ENCODE measurements at regions not wholly inside any gene's neighbourhood (a gene's known extent, or its start where the extent isn't known, plus 50 kb on each side); places are given as distances from the start of the nearest gene placed in this dataset.
"Not testable (repeated sequence)": the region's sequence is repeated elsewhere in the genome, so short reads cannot be mapped to it uniquely, and the experiment has no call there.

- H3K4me1 Mint-ChIP-seq (ENCODE audit: low read depth); H3K27ac Mint-ChIP-seq; H3K27me3 Mint-ChIP-seq; DNase-seq; intact Hi-C loops (cut with micrococcal nuclease); H3K36me3 Mint-ChIP-seq; H3K9me3 Mint-ChIP-seq; POLR2A ChIA-PET; CTCF ChIA-PET; H3K4me3 Mint-ChIP-seq: not testable (repeated sequence)
Observed at GRCh38 chr9:39533763-39534548, 178.5 kb downstream of the SPATA31A1 start.

DNA sequence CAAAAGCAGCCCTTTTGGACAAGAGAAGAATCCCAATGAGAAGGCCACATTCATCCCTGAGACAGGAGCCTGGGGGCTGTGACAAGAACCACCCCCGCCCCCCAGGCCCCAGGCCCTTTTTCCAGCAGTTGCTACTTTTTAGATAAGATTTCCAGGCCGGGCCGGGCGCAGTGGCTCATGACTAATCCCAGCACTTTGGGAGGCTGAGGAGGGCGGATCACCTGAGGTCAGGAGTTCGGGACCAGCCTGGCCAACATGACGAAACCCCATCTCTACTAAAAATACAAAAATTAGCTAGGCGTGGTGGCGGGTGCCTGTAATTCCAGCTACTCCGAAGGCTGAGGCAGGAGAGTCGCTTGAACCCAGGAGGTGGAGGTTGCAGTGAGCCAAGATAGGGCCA lies 179.4 kb downstream of the SPATA31A1 start:
- H3K36me3 Mint-ChIP-seq; H3K27ac Mint-ChIP-seq; H3K4me3 Mint-ChIP-seq; H3K9me3 Mint-ChIP-seq; POLR2A ChIA-PET; intact Hi-C loops (cut with micrococcal nuclease); H3K27me3 Mint-ChIP-seq; CTCF ChIA-PET; DNase-seq; H3K4me1 Mint-ChIP-seq (ENCODE audit: low read depth): not testable (repeated sequence)

- not testable (repeated sequence) for H3K9me3 Mint-ChIP-seq, H3K27ac Mint-ChIP-seq
Observed at GRCh38 chr9:39542157-39542556, 186.7 kb downstream of the SPATA31A1 start.

DNA sequence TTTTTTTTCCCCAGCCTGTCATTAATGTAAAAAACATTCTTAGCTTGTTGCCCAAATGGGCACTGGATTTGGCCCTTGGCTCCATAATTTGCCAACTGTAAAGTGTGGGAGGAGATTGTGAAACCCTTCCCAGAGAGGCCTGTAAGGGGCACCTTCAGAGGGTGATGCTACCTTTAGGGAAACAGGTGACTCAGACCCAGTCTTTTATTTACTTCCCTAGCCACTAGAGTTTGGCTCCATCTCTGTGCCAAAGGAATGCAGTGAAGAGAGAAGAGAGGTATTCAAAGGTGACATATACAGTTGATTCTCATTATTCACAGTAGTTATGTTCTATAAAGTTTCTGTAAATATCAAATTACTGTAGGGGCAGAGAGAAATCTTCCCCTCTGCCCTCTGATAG lies 189.6 kb downstream of the SPATA31A1 start:
- intact Hi-C loops (cut with micrococcal nuclease); POLR2A ChIA-PET; H3K4me1 Mint-ChIP-seq (ENCODE audit: low read depth); H3K27me3 Mint-ChIP-seq; DNase-seq; H3K27ac Mint-ChIP-seq; H3K9me3 Mint-ChIP-seq; H3K4me3 Mint-ChIP-seq; CTCF ChIA-PET; H3K36me3 Mint-ChIP-seq: not testable (repeated sequence)

More at GRCh38 chr9:39542157-39542556, 186.7 kb downstream of the SPATA31A1 start:
- POLR2A ChIA-PET; H3K27me3 Mint-ChIP-seq; intact Hi-C loops (cut with micrococcal nuclease); DNase-seq; CTCF ChIA-PET; H3K4me3 Mint-ChIP-seq; H3K36me3 Mint-ChIP-seq; H3K4me1 Mint-ChIP-seq (ENCODE audit: low read depth): not testable (repeated sequence)

GRCh38 chr9:39550573-39550972 lies 195.1 kb downstream of the SPATA31A1 start:
- H3K27ac Mint-ChIP-seq; intact Hi-C loops (cut with micrococcal nuclease); CTCF ChIA-PET; H3K36me3 Mint-ChIP-seq; DNase-seq; H3K9me3 Mint-ChIP-seq; H3K4me3 Mint-ChIP-seq; H3K27me3 Mint-ChIP-seq; POLR2A ChIA-PET; H3K4me1 Mint-ChIP-seq (ENCODE audit: low read depth): not testable (repeated sequence)

DNA sequence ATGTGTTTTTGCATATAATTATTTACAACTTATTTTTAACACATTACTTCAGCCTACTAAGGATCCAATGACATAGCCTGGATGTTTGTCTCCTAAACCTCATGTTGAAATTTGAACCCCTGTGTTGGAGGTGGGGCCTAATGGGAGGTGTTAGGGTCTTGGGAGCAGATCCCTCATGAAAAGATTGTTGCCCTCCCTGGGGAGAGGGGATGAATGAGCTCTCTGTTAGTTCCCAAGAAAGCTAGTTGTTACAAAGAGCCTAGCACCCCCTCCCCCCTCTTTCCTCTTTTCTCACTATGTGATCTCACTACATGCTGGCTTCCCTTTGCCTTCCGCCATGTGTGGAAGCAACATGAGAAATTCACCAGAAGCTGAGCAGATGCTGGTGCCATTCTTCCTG lies 196.1 kb downstream of the SPATA31A1 start:
- H3K4me3 Mint-ChIP-seq, H3K9me3 Mint-ChIP-seq, POLR2A ChIA-PET: not testable (repeated sequence)

DNA sequence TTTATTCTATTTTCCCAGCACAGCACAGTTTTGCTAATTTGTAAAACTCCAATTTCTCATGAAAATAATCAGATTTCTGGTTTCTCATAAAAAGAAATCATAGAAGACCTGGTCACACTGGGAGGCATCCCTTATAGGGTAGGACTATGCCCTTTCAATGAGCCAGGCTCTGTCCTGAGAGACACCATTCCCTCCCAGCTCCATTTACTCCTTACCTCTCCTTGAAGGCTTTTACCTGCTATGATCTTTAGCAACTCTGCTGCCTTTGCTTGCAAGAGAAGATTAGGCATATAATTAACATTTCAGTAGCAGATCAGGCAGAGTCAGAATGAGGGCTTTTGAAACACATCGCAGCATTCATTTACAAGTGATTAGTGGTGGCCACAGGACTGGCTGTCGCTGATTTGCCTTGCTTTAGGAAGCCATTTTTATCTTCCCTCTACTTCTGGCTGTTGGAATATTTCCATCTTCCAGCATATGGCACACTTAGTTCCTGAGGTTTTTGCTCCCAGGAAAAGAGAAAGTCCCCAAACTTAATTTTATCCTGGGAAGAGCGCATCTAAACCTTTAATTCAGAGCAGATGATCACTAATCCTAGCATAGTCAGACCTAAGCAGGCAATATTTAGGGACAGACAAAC lies 196.9 kb downstream of the SPATA31A1 start:
- H3K27me3 Mint-ChIP-seq; H3K4me3 Mint-ChIP-seq; H3K27ac Mint-ChIP-seq; POLR2A ChIA-PET; H3K9me3 Mint-ChIP-seq; intact Hi-C loops (cut with micrococcal nuclease); DNase-seq; H3K4me1 Mint-ChIP-seq (ENCODE audit: low read depth); CTCF ChIA-PET; H3K36me3 Mint-ChIP-seq: not testable (repeated sequence)

More for the DNA sequence above, 196.1 kb downstream of the SPATA31A1 start:
- H3K36me3 Mint-ChIP-seq; CTCF ChIA-PET; H3K4me1 Mint-ChIP-seq (ENCODE audit: low read depth); H3K27me3 Mint-ChIP-seq; DNase-seq; H3K27ac Mint-ChIP-seq; intact Hi-C loops (cut with micrococcal nuclease): not testable (repeated sequence)

DNA sequence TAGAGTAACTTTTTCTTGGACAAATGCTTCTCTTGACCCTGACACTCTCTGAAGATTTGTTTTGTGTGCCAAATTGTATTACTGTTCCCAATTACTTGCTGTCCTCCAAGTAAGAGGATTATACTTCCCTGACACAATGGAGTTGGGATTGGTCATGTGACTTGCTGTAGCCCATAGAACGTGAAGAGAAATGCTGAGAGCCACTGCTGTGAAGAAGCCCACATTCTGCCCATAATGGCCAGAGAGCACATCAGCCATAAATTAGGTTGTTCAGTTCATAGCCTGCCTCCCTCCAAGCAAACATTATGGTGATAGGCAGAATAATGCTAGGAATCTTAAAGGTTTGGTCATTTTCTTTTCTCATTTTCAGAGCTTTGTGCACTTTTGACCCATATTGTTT lies 198.9 kb downstream of the SPATA31A1 start:
- intact Hi-C loops (cut with micrococcal nuclease); H3K4me1 Mint-ChIP-seq (ENCODE audit: low read depth); H3K9me3 Mint-ChIP-seq; H3K36me3 Mint-ChIP-seq; POLR2A ChIA-PET; DNase-seq; CTCF ChIA-PET; H3K27ac Mint-ChIP-seq; H3K4me3 Mint-ChIP-seq; H3K27me3 Mint-ChIP-seq: not testable (repeated sequence)

- CTCF ChIA-PET; H3K4me1 Mint-ChIP-seq (ENCODE audit: low read depth); H3K4me3 Mint-ChIP-seq; H3K9me3 Mint-ChIP-seq; H3K27ac Mint-ChIP-seq; POLR2A ChIA-PET; H3K27me3 Mint-ChIP-seq; intact Hi-C loops (cut with micrococcal nuclease); H3K36me3 Mint-ChIP-seq: not testable (repeated sequence)
- DNase-seq = peak; percentile 47
Observed at GRCh38 chr9:39559384-39559783, 203.9 kb downstream of the SPATA31A1 start.

GRCh38 chr9:39566782-39567181 lies 211.3 kb downstream of the SPATA31A1 start:
- CTCF ChIA-PET; H3K27me3 Mint-ChIP-seq; H3K4me3 Mint-ChIP-seq; H3K27ac Mint-ChIP-seq; DNase-seq; POLR2A ChIA-PET; H3K36me3 Mint-ChIP-seq; H3K4me1 Mint-ChIP-seq (ENCODE audit: low read depth); H3K9me3 Mint-ChIP-seq; intact Hi-C loops (cut with micrococcal nuclease): not testable (repeated sequence)

DNA sequence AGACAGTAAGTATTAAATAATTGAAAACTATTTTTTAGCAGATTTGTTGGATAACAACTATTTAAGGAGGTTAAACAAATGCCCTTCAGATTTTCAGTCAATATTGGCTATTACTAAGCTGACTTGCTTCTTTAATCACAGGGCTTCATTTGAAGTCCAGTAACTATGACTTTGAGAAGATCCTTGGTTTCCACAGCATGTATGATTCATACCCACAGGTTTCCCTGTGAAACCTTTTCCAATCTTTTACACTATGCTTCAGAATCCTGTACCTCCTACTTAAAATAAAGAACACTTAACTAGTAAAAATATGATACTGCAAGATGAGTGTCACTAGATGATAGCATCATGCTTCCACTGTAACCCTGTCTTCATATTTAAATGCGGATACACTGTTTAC lies 211.9 kb downstream of the SPATA31A1 start:
- H3K27ac Mint-ChIP-seq; POLR2A ChIA-PET; H3K4me1 Mint-ChIP-seq (ENCODE audit: low read depth); DNase-seq; H3K36me3 Mint-ChIP-seq; H3K9me3 Mint-ChIP-seq; H3K27me3 Mint-ChIP-seq; H3K4me3 Mint-ChIP-seq; intact Hi-C loops (cut with micrococcal nuclease); CTCF ChIA-PET: not testable (repeated sequence)

DNA sequence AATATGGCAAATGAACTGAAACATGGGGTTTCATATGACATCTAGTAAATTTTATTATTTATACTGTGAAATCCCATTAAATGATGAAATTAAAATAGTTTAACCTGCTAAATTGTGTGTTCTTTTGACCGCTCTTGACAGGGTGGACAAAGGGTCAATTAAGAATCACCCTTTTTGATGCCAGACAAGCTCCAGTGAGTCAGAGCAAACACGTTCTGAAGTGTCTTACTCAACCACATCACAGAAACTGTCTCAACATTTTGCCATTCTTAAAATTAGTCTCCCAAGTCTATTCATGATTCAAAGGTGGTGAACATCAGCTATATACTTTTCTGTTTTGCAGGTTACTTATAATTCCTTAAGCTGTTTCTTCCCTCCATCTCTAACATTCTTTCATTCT lies 213.4 kb downstream of the SPATA31A1 start:
- POLR2A ChIA-PET; H3K27me3 Mint-ChIP-seq; DNase-seq; H3K9me3 Mint-ChIP-seq; H3K27ac Mint-ChIP-seq; intact Hi-C loops (cut with micrococcal nuclease); H3K4me3 Mint-ChIP-seq; H3K36me3 Mint-ChIP-seq; CTCF ChIA-PET; H3K4me1 Mint-ChIP-seq (ENCODE audit: low read depth): not testable (repeated sequence)
